Adrenal gland (tissue), 5 donors: ENCODE measurements at regions not wholly inside any gene's neighbourhood (a gene's known extent, or its start where the extent isn't known, plus 50 kb on each side); places are given as distances from the start of the nearest gene placed in this dataset.

Source experiments
- POLR2A ChIP-seq, 2 donors: fragments of 450-650 bp; IDR thresholded peaks; one replicate each; pipeline ENCODE4 v1.6.1; 2017; ENCODE audit warnings: antibody characterized with exemption in 2 of 2, mild to moderate bottlenecking in 2 of 2, moderate library complexity in 1 of 2
- TF ChIP-seq, protein P1 (sequence below), 6 experiments: fragments of 450-650 bp in 4 of 6; fragments of 200-600 bp in 2 of 6; sonication (generic) in 1 of 6; IDR thresholded peaks; 1 replicate in 5 of 6; 2 replicates in 1 of 6; pipeline versions ENCODE4 v1.5.1 to v1.8.0; 2016 to 2021; ENCODE audit warnings: antibody characterized with exemption in 6 of 6, mild to moderate bottlenecking in 2 of 6, moderate library complexity in 1 of 6
- donor health status: DM: no; HTN: no; CAD: no.

GRCh38 chr12:132423251-132423819 is 66.6 kb upstream of the FBRSL1 start:
- TF ChIP-seq, protein P1, sequence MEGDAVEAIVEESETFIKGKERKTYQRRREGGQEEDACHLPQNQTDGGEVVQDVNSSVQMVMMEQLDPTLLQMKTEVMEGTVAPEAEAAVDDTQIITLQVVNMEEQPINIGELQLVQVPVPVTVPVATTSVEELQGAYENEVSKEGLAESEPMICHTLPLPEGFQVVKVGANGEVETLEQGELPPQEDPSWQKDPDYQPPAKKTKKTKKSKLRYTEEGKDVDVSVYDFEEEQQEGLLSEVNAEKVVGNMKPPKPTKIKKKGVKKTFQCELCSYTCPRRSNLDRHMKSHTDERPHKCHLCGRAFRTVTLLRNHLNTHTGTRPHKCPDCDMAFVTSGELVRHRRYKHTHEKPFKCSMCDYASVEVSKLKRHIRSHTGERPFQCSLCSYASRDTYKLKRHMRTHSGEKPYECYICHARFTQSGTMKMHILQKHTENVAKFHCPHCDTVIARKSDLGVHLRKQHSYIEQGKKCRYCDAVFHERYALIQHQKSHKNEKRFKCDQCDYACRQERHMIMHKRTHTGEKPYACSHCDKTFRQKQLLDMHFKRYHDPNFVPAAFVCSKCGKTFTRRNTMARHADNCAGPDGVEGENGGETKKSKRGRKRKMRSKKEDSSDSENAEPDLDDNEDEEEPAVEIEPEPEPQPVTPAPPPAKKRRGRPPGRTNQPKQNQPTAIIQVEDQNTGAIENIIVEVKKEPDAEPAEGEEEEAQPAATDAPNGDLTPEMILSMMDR (IDR thresholded peaks at IDR 0.05), result no peak
- TF ChIP-seq POLR2A (IDR thresholded peaks at IDR 0.05), result no peak
